PC-3 (cell line): ENCODE measurements at regions not wholly inside any gene's neighbourhood (a gene's known extent, or its start where the extent isn't known, plus 50 kb on each side); places are given as distances from the start of the nearest gene placed in this dataset.
"Not testable (repeated sequence)": the region's sequence is repeated elsewhere in the genome, so short reads cannot be mapped to it uniquely, and the experiment has no call there.

Experiments used
- EZH2 ChIP-seq: fragments of 300-600 bp; sonication (generic); IDR thresholded peaks from one replicate; pipeline ENCODE4 v1.6.1; 2017; ENCODE audit warnings: antibody characterized with exemption, mild to moderate bottlenecking, low read length; ENCODE audit not compliant: unreplicated experiment
- TF ChIP-seq, protein P1 (sequence below): fragments of 300-600 bp; sonication (generic); conservative IDR thresholded peaks from 2 replicates; pipeline ENCODE4 v1.5.1; 2017; ENCODE audit warnings: antibody characterized with exemption, low read depth, mild to moderate bottlenecking, low read length

- not testable (repeated sequence) for TF ChIP-seq EZH2
- TF ChIP-seq, protein P1, sequence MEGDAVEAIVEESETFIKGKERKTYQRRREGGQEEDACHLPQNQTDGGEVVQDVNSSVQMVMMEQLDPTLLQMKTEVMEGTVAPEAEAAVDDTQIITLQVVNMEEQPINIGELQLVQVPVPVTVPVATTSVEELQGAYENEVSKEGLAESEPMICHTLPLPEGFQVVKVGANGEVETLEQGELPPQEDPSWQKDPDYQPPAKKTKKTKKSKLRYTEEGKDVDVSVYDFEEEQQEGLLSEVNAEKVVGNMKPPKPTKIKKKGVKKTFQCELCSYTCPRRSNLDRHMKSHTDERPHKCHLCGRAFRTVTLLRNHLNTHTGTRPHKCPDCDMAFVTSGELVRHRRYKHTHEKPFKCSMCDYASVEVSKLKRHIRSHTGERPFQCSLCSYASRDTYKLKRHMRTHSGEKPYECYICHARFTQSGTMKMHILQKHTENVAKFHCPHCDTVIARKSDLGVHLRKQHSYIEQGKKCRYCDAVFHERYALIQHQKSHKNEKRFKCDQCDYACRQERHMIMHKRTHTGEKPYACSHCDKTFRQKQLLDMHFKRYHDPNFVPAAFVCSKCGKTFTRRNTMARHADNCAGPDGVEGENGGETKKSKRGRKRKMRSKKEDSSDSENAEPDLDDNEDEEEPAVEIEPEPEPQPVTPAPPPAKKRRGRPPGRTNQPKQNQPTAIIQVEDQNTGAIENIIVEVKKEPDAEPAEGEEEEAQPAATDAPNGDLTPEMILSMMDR, result not testable (repeated sequence)
Observed at GRCh38 chr4:38535071-38535470, 128.9 kb upstream of the KLF3 start.
